KMS-11 (cell line): ENCODE measurements at regions not wholly inside any gene's neighbourhood (a gene's known extent, or its start where the extent isn't known, plus 50 kb on each side); places are given as distances from the start of the nearest gene placed in this dataset.

Experiments used
- H2AFZ ChIP-seq: fragments of 200-600 bp; sonication (generic); 2 replicates; pipeline ENCODE4 v1.6.1; 2016; ENCODE audit warnings: antibody characterized with exemption, mixed run types, low read depth
- H3K27ac ChIP-seq: fragments of 200-600 bp; sonication (generic); 2 replicates; pipeline ENCODE4 v1.6.1; 2016; ENCODE audit warnings: mild to moderate bottlenecking, mixed run types
- H3K27me3 ChIP-seq: fragments of 200-600 bp; sonication (generic); 2 replicates; pipeline ENCODE4 v1.6.1; 2017; ENCODE audit warnings: mild to moderate bottlenecking, low read depth, mixed run types, moderate library complexity; ENCODE audit not compliant: insufficient read depth
- H3K36me3 ChIP-seq: fragments of 200-600 bp; sonication (generic); 2 replicates; pipeline ENCODE4 v1.6.1; 2017; ENCODE audit warnings: mild to moderate bottlenecking, mixed run types; ENCODE audit not compliant: insufficient read depth
- H3K4me1 ChIP-seq: fragments of 200-600 bp; sonication (generic); 2 replicates; pipeline ENCODE4 v1.6.1; 2016; ENCODE audit warnings: mild to moderate bottlenecking, low read depth, mixed run types; ENCODE audit not compliant: poor library complexity, severe bottlenecking
- H3K4me2 ChIP-seq: fragments of 200-600 bp; sonication (generic); 2 replicates; pipeline ENCODE4 v1.7.0; 2016; ENCODE audit warnings: mild to moderate bottlenecking, mixed run types
- H3K4me3 ChIP-seq: fragments of 200-600 bp; sonication (generic); IDR thresholded peaks from 2 replicates; pipeline ENCODE4 v1.6.1; 2017; ENCODE audit warnings: low read depth, low read length, mixed read lengths; ENCODE audit not compliant: insufficient read depth
- H3K79me2 ChIP-seq: fragments of 200-600 bp; sonication (generic); 2 replicates; pipeline ENCODE4 v1.6.1; 2016; ENCODE audit warnings: low read depth, mixed run types; ENCODE audit not compliant: insufficient read depth
- H3K9ac ChIP-seq: fragments of 200-600 bp; sonication (generic); 2 replicates; pipeline ENCODE4 v1.6.1; 2016; ENCODE audit warnings: mild to moderate bottlenecking, mixed run types
- H4K20me1 ChIP-seq: fragments of 200-600 bp; sonication (generic); 2 replicates; pipeline ENCODE4 v1.6.1; 2016; ENCODE audit warnings: mild to moderate bottlenecking, mixed run types; ENCODE audit not compliant: insufficient read depth
- CTCF ChIP-seq: fragments of 200-600 bp; sonication (generic); conservative IDR thresholded peaks from 2 replicates; pipeline ENCODE4 v1.6.1; 2017; ENCODE audit warnings: low read depth, mild to moderate bottlenecking, antibody characterized with exemption, low read length, moderate library complexity, mixed read lengths

DNA sequence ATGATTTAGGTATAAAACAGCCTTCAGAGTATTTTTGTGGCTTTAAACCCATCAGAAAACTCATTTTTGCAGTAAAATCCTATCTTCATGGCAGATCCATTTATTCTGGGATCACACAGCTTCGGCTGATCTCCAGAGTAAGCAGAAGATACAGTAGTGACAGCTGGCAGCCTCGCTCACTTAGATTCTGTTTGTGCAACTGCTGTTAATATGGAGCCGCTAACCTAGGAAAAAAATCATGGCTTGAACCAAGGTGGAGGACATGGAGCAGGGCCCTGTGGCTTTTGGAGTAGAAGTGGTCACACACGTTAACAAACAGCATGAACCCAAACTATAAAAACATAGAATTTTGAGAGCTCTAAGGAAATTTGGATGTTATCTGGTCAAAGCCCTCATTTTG lies 137.2 kb upstream of the ARHGAP5 start:
- H3K27ac ChIP-seq, result no peak overlapping the region

GRCh38 chr14:31941487-31941886 lies 135.6 kb upstream of the ARHGAP5 start:
- H2AFZ ChIP-seq, result no peak overlapping the region
- no peak overlapping the region for H3K9ac ChIP-seq
- H4K20me1 ChIP-seq, result no peaks in the 10 kb centered on the region
- no peaks in the 10 kb centered on the region for H3K4me1 ChIP-seq
- no peaks in the 10 kb centered on the region for H3K27me3 ChIP-seq
- no peak for TF ChIP-seq CTCF
- no peak overlapping the region for H3K4me3 ChIP-seq
- no peaks in the 10 kb centered on the region for H3K36me3 ChIP-seq
- no peak overlapping the region for H3K27ac ChIP-seq
- H3K79me2 ChIP-seq, result no peaks in the 10 kb centered on the region
- H3K4me2 ChIP-seq, result no peak overlapping the region

More for the DNA sequence above, 137.2 kb upstream of the ARHGAP5 start:
- no peak overlapping the region for H2AFZ ChIP-seq
- H3K4me3 ChIP-seq, result no peak overlapping the region
- H3K4me1 ChIP-seq, result no peaks in the 10 kb centered on the region
- no peaks in the 10 kb centered on the region for H3K36me3 ChIP-seq
- H4K20me1 ChIP-seq, result no peaks in the 10 kb centered on the region
- no peak for TF ChIP-seq CTCF
- H3K4me2 ChIP-seq, result no peak overlapping the region
- no peaks in the 10 kb centered on the region for H3K27me3 ChIP-seq
- no peaks in the 10 kb centered on the region for H3K79me2 ChIP-seq
- H3K9ac ChIP-seq, result no peak overlapping the region

DNA sequence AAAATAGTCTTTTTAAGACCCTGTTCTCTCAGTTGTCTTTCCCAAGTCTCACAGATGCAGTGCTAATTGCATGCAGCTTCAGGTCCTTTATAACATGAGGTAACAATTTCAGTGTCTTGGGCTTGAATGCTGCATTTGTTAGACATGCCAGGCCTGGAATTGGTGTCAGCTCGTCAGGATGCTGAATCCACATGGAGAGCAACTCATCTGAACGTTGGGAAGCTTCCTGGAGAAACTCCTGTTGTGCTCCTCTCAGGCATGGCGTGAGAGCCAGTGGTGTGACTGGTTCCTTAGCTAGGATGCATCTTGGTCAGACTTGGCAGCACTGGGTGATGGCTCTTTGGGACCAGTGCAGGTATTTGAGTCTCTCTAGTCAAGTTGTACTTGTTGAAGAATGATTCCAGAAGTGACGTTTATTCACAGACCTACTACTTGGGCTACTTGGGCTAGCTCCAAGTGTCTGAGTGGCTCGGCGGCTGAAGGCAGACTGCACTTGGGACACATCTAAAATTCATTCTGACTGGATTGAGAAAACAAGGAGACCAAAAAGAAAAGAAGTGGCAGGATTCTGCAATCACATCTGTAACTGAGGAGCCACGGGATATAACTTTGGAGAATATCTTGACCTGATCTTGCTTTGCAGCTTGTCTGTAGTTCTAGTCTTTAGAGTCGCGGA lies 134.8 kb upstream of the ARHGAP5 start:
- H3K4me3 ChIP-seq, result no peak overlapping the region
- no peak overlapping the region for H3K27ac ChIP-seq
- no peaks in the 10 kb centered on the region for H3K27me3 ChIP-seq
- H3K4me1 ChIP-seq, result no peaks in the 10 kb centered on the region
- H3K79me2 ChIP-seq, result no peaks in the 10 kb centered on the region
- H3K36me3 ChIP-seq, result no peaks in the 10 kb centered on the region
- no peaks in the 10 kb centered on the region for H4K20me1 ChIP-seq
- no peak overlapping the region for H3K4me2 ChIP-seq
- TF ChIP-seq CTCF, result no peak
- H3K9ac ChIP-seq, result no peak overlapping the region
- no peak overlapping the region for H2AFZ ChIP-seq

- H3K27ac ChIP-seq, result no peak overlapping the region
- no peaks in the 10 kb centered on the region for H3K4me1 ChIP-seq
- H2AFZ ChIP-seq, result no peak overlapping the region
- H3K4me3 ChIP-seq, result no peak overlapping the region
- TF ChIP-seq CTCF, result no peak
- no peaks in the 10 kb centered on the region for H3K36me3 ChIP-seq
- no peak overlapping the region for H3K9ac ChIP-seq
- no peak overlapping the region for H3K4me2 ChIP-seq
- no peaks in the 10 kb centered on the region for H3K79me2 ChIP-seq
- H3K27me3 ChIP-seq, result no peaks in the 10 kb centered on the region
- H4K20me1 ChIP-seq, result no peaks in the 10 kb centered on the region
Observed at GRCh38 chr14:31943217-31943799, 133.8 kb upstream of the ARHGAP5 start.
